HepG2 (cell line): ENCODE measurements at regions not wholly inside any gene's neighbourhood (a gene's known extent, or its start where the extent isn't known, plus 50 kb on each side); places are given as distances from the start of the nearest gene placed in this dataset.

ENCODE experiments used
- ATAC-seq: fragments of 200-7000 bp; cut with Tn5 transposase; 3 replicates; pipeline ENCODE4 v1.9.1; 2020; ENCODE audit warnings: mild to moderate bottlenecking, moderate library complexity
- BruUV-seq: library from RNA; stranded (reverse); fragments of 400-500 nt; replicated peaks from 2 replicates; lab custom pipeline; 2021; lab: Mats Ljungman, UMichigan
- CTCF ChIA-PET: fragments of 300-600 bp; formaldehyde crosslinking; extraction: SDS; loops from one replicate; lab custom pipeline; 2021; ENCODE audit warnings: low total read pairs, inconsistent platforms, low intra/inter-chr PET ratio; lab: Yijun Ruan, JAX
- POLR2A ChIA-PET: fragments of 350-600 bp; sonication (Branson Sonifier 250); formaldehyde crosslinking; loops from one replicate; lab custom pipeline; 2020; ENCODE audit warnings: antibody characterized with exemption, inconsistent platforms; lab: Yijun Ruan, JAX
- DNase-seq: peaks from one replicate; pipeline ENCODE4 v3.0.0-alpha.2; 2015; ENCODE audit warnings: low spot score
- FAIRE-seq: peaks from 3 replicates; lab custom pipeline; 2011; peaks lifted over from hg19 to GRCh38; lab: Jason Lieb, UNC
- H2AFZ ChIP-seq: one replicate; pipeline ENCODE4 v1.6.1; 2011; ENCODE audit warnings: low read length, inconsistent platforms
- H3K27ac ChIP-seq: fragments of 300-600 bp; 3 replicates; pipeline ENCODE4 v1.8.0; 2011; ENCODE audit warnings: mixed run types, mild to moderate bottlenecking, mixed read lengths, low read length, inconsistent platforms; ENCODE audit not compliant: insufficient read depth; ENCODE audit errors: extremely low read length
- H3K27me3 ChIP-seq, 2 experiments: fragments of 200-600 bp in 1 of 2; 2 replicates in 1 of 2; 3 replicates in 1 of 2; pipeline versions ENCODE4 v1.6.0 to v1.8.0; 2011; ENCODE audit warnings: low read length in 2 of 2, mild to moderate bottlenecking in 2 of 2, moderate library complexity in 2 of 2, inconsistent platforms in 1 of 2; ENCODE audit not compliant: insufficient read depth in 2 of 2, control insufficient read depth in 1 of 2
- H3K36me3 ChIP-seq, 2 experiments: fragments of 200-600 bp in 1 of 2; replicated peaks in 1 of 2; 2 replicates in 1 of 2; 3 replicates in 1 of 2; pipeline versions ENCODE4 v1.5.1 to v1.8.0; 2011; ENCODE audit warnings: low read length in 2 of 2, inconsistent platforms in 1 of 2; ENCODE audit not compliant: insufficient read depth in 2 of 2, control insufficient read depth in 1 of 2
- H3K4me1 ChIP-seq: 2 replicates; pipeline ENCODE4 v1.5.1; 2012; ENCODE audit warnings: low read length, inconsistent platforms; ENCODE audit not compliant: insufficient read depth
- H3K4me2 ChIP-seq: 2 replicates; pipeline ENCODE4 v1.6.0; 2011; ENCODE audit warnings: low read depth, low read length, inconsistent platforms
- H3K4me3 ChIP-seq, 3 experiments: fragments of 200-600 bp in 1 of 3; sonication (generic), shearing (Covaris generic) in 1 of 3; replicated peaks in 1 of 3; 2 replicates each; pipeline ENCODE4 v1.5.1; 2011 to 2016; ENCODE audit warnings: low read length in 3 of 3, inconsistent platforms in 2 of 3, low read depth in 2 of 3, mild to moderate bottlenecking in 2 of 3, control low read depth in 1 of 3, mixed read lengths in 1 of 3; ENCODE audit not compliant: insufficient read depth in 1 of 3
- H3K79me2 ChIP-seq: one replicate; pipeline ENCODE4 v1.6.1; 2011; ENCODE audit warnings: low read length, inconsistent platforms; ENCODE audit not compliant: insufficient read depth
- H3K9ac ChIP-seq: 2 replicates; pipeline ENCODE4 v1.6.0; 2011; ENCODE audit warnings: mild to moderate bottlenecking, low read depth, low read length, inconsistent platforms; ENCODE audit not compliant: insufficient read depth
- H3K9me3 ChIP-seq: 2 replicates; pipeline ENCODE4 v1.5.1; 2012; ENCODE audit warnings: mild to moderate bottlenecking, low read length
- H4K20me1 ChIP-seq: 2 replicates; pipeline ENCODE4 v1.6.0; 2011; ENCODE audit warnings: inconsistent platforms, mild to moderate bottlenecking, low read length, moderate library complexity; ENCODE audit not compliant: insufficient read depth
- CAMTA2 ChIP-seq: sonication (generic); formaldehyde crosslinking; IDR thresholded peaks from 2 replicates; pipeline ENCODE4 v1.4.0; 2020; ENCODE audit warnings: mild to moderate bottlenecking, missing genetic modification reagents, borderline replicate concordance
- CCAR2 ChIP-seq: fragments of 200-400 bp; formaldehyde crosslinking; optimal IDR thresholded peaks from 2 replicates; pipeline ENCODE3; 2018; ENCODE audit warnings: low read depth, mild to moderate bottlenecking, low read length, moderate library complexity
- ERF ChIP-seq: IDR thresholded peaks from 2 replicates; pipeline ENCODE4 v1.6.1; 2018; ENCODE audit warnings: missing biosample characterization, missing genetic modification reagents
- KDM5A ChIP-seq: fragments of 200-600 bp; sonication (generic); IDR thresholded peaks from 2 replicates; pipeline ENCODE4 v1.7.0; 2018; ENCODE audit warnings: antibody characterized with exemption, mild to moderate bottlenecking, low read length, borderline replicate concordance
- MIER2 ChIP-seq: IDR thresholded peaks from 2 replicates; pipeline ENCODE4 v1.6.1; 2016; ENCODE audit warnings: missing biosample characterization, missing genetic modification reagents
- SMAD1 ChIP-seq: sonication (generic); formaldehyde crosslinking; IDR thresholded peaks from 2 replicates; pipeline ENCODE4 v1.4.0; 2020; ENCODE audit warnings: missing genetic modification reagents, low read depth, mild to moderate bottlenecking, borderline replicate concordance
- TAF15 ChIP-seq: fragments of 200-400 bp; formaldehyde crosslinking; IDR thresholded peaks from one replicate; pipeline ENCODE4 v1.6.1; 2018; ENCODE audit warnings: mild to moderate bottlenecking, low read depth, low read length; ENCODE audit not compliant: poor library complexity, severe bottlenecking
- TBL1XR1 ChIP-seq: fragments of 150-350 bp; IDR thresholded peaks from 2 replicates; pipeline ENCODE4 v1.6.1; 2014; ENCODE audit warnings: borderline replicate concordance, low read length; ENCODE audit not compliant: partially characterized antibody
- TOPORS ChIP-seq: sonication (generic); formaldehyde crosslinking; IDR thresholded peaks from 2 replicates; pipeline ENCODE4 v1.8.0; 2023; ENCODE audit warnings: mild to moderate bottlenecking, missing genetic modification reagents
- ZFP1 ChIP-seq: IDR thresholded peaks from 2 replicates; pipeline ENCODE4 v1.6.1; 2016
- ZKSCAN8 ChIP-seq: IDR thresholded peaks from 2 replicates; pipeline ENCODE4 v1.6.1; 2016; ENCODE audit warnings: borderline replicate concordance, missing genetic modification reagents, missing compliant biosample characterization
- ZNF678 ChIP-seq: sonication (generic); formaldehyde crosslinking; IDR thresholded peaks from 2 replicates; pipeline ENCODE4 v1.4.0; 2020; ENCODE audit warnings: mild to moderate bottlenecking, missing genetic modification reagents
- WGBS: methylation state at CpG from one replicate; pipeline ENCODE4 v1.1.6; 2017; ENCODE audit warnings: low lambda C conversion rate; 5-methylcytosine and 5-hydroxymethylcytosine counted together
- in situ Hi-C: cut with HindIII; loops from 2 replicates; pipeline ENCODE4 v1.10.0; 2017; ENCODE audit warnings: low pct_unique_long_range_greater_than_20kb; ENCODE audit not compliant: extremely low pct_ligation_motif_present
- intact Hi-C: fragments of 100-400 bp; cut with micrococcal nuclease; formaldehyde crosslinking; loops from one replicate; pipeline ENCODE4 v1.10.0; 2022; ENCODE audit not compliant: unreplicated experiment
- TF ChIP-seq, protein P1 (sequence below): sonication (generic); formaldehyde crosslinking; IDR thresholded peaks from 2 replicates; pipeline ENCODE4 v1.5.0; 2020; ENCODE audit warnings: mild to moderate bottlenecking, missing genetic modification reagents
- TF ChIP-seq, protein P2 (sequence below): sonication (generic); formaldehyde crosslinking; IDR thresholded peaks from 2 replicates; pipeline ENCODE4 v1.5.1; 2020; ENCODE audit warnings: mild to moderate bottlenecking, missing genetic modification reagents, moderate library complexity
- TF ChIP-seq, protein P3 (sequence below): sonication (generic); formaldehyde crosslinking; IDR thresholded peaks from 2 replicates; pipeline ENCODE4 v1.5.0; 2020; ENCODE audit warnings: mild to moderate bottlenecking, low read depth, missing genetic modification reagents, borderline replicate concordance
- TF ChIP-seq, protein P4 (sequence below): sonication (generic); formaldehyde crosslinking; IDR thresholded peaks from 2 replicates; pipeline ENCODE4 v1.4.0; 2020; ENCODE audit warnings: mild to moderate bottlenecking, missing genetic modification reagents

DNA sequence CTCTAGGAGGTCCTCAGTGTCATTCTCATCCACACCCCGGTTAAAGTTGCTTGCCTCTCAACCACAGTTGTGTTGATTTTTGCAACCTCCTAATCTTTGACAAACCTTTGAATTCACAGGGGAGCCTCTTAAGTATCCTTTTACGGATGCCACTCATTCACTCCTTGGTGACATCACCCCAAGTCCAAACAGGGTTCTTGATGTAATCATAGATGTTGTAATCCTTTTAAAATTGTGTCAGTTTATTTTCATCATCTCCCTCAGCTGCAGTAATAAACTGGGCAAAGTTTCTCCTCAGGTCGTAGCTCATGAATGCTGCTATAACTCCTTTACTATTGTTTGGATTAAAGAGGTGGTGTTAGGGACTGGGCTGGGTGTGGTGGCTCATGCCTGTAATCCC lies 637.2 kb upstream of the NUDT12 start:
- FAIRE-seq (no peak), DNase-seq (no peak), ATAC-seq (no peak)
- ChIA-PET CTCF (no interaction called here), POLR2A (no interaction called here)
- Histone ChIP-seq H3K4me2 (no peak overlapping the region), H4K20me1 (no peaks in the 10 kb centered on the region), H3K79me2 (no peaks in the 10 kb centered on the region), H3K27ac (no peak overlapping the region), H3K27me3 (no peaks in the 10 kb centered on the region; a peak in 1 of 5 replicates), H2AFZ (no peak overlapping the region), H3K4me1 (no peaks in the 10 kb centered on the region), H3K9ac (no peak overlapping the region), H3K9me3 (no peaks in the 10 kb centered on the region), H3K4me3 (no peak overlapping the region), H3K36me3 (no peaks in the 10 kb centered on the region)
- TF ChIP-seq MIER2 (CRISPR knock-in tag) (no peak), ERF (CRISPR knock-in tag) (no peak), CCAR2 (no peak), CAMTA2 (CRISPR knock-in tag) (no peak), SMAD1 (no peak), KDM5A (no peak), TOPORS (CRISPR knock-in tag) (no peak), ZKSCAN8 (no peak), TAF15 (no peak), ZNF678 (no peak), ZFP1 (no peak), TBL1XR1 (no peak)
- TF ChIP-seq, protein P1, sequence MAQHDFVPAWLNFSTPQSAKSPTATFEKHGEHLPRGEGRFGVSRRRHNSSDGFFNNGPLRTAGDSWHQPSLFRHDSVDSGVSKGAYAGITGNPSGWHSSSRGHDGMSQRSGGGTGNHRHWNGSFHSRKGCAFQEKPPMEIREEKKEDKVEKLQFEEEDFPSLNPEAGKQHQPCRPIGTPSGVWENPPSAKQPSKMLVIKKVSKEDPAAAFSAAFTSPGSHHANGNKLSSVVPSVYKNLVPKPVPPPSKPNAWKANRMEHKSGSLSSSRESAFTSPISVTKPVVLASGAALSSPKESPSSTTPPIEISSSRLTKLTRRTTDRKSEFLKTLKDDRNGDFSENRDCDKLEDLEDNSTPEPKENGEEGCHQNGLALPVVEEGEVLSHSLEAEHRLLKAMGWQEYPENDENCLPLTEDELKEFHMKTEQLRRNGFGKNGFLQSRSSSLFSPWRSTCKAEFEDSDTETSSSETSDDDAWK (CRISPR knock-in tag) = no peak
- TF ChIP-seq, protein P2, sequence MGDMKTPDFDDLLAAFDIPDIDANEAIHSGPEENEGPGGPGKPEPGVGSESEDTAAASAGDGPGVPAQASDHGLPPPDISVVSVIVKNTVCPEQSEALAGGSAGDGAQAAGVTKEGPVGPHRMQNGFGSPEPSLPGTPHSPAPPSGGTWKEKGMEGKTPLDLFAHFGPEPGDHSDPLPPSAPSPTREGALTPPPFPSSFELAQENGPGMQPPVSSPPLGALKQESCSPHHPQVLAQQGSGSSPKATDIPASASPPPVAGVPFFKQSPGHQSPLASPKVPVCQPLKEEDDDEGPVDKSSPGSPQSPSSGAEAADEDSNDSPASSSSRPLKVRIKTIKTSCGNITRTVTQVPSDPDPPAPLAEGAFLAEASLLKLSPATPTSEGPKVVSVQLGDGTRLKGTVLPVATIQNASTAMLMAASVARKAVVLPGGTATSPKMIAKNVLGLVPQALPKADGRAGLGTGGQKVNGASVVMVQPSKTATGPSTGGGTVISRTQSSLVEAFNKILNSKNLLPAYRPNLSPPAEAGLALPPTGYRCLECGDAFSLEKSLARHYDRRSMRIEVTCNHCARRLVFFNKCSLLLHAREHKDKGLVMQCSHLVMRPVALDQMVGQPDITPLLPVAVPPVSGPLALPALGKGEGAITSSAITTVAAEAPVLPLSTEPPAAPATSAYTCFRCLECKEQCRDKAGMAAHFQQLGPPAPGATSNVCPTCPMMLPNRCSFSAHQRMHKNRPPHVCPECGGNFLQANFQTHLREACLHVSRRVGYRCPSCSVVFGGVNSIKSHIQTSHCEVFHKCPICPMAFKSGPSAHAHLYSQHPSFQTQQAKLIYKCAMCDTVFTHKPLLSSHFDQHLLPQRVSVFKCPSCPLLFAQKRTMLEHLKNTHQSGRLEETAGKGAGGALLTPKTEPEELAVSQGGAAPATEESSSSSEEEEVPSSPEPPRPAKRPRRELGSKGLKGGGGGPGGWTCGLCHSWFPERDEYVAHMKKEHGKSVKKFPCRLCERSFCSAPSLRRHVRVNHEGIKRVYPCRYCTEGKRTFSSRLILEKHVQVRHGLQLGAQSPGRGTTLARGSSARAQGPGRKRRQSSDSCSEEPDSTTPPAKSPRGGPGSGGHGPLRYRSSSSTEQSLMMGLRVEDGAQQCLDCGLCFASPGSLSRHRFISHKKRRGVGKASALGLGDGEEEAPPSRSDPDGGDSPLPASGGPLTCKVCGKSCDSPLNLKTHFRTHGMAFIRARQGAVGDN (CRISPR knock-in tag) = no peak
- TF ChIP-seq, protein P3, sequence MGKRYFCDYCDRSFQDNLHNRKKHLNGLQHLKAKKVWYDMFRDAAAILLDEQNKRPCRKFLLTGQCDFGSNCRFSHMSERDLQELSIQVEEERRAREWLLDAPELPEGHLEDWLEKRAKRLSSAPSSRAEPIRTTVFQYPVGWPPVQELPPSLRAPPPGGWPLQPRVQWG (CRISPR knock-in tag) = no peak
- TF ChIP-seq, protein P4, sequence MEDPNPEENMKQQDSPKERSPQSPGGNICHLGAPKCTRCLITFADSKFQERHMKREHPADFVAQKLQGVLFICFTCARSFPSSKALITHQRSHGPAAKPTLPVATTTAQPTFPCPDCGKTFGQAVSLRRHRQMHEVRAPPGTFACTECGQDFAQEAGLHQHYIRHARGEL (CRISPR knock-in tag) = no peak
- WGBS = 38% methylated on average over 3 of the region's 3 CpGs
- BruUV-seq = no TSS peak
- intact Hi-C loops (no loop called here), in situ Hi-C loops (no loop called here)
